WTC11 (cell line): ENCODE measurements at regions not wholly inside any gene's neighbourhood (a gene's known extent, or its start where the extent isn't known, plus 50 kb on each side); places are given as distances from the start of the nearest gene placed in this dataset.

Source experiments
- ATAC-seq: fragments of 200-7000 bp; cut with Tn5 transposase; 2 replicates; pipeline ENCODE4 v1.10.0; 2021; ENCODE audit warnings: mild to moderate bottlenecking, moderate library complexity
- CTCF ChIA-PET: fragments of 300-600 bp; sonication (Branson Sonifier 250); formaldehyde crosslinking; loops from one replicate; lab custom pipeline; 2021; ENCODE audit warnings: antibody characterized with exemption; lab: Charles Lee
- POLR2A ChIA-PET: fragments of 350-600 bp; sonication (Branson Sonifier 250); formaldehyde crosslinking; loops from one replicate; lab custom pipeline; 2021; ENCODE audit warnings: antibody characterized with exemption; lab: Charles Lee
- DNase-seq: peaks from one replicate; pipeline ENCODE4 v3.0.0; 2021; ENCODE audit warnings: low spot score
- H3K27ac Mint-ChIP-seq: 2 replicates; pipeline ENCODE4 v1.8.0; 2021; ENCODE audit warnings: mixed read lengths
- H3K27me3 Mint-ChIP-seq: 2 replicates; pipeline ENCODE4 v1.8.0; 2021; ENCODE audit warnings: low read depth, mild to moderate bottlenecking, moderate library complexity, mixed read lengths
- H3K36me3 Mint-ChIP-seq: 2 replicates; pipeline ENCODE4 v1.8.0; 2021; ENCODE audit warnings: mixed read lengths
- H3K4me1 Mint-ChIP-seq: 2 replicates; pipeline ENCODE4 v1.8.0; 2022; ENCODE audit warnings: mixed read lengths
- H3K4me3 Mint-ChIP-seq: 2 replicates; pipeline ENCODE4 v1.8.0; 2021; ENCODE audit warnings: mild to moderate bottlenecking, moderate library complexity, mixed read lengths
- H3K9me3 Mint-ChIP-seq: 2 replicates; pipeline ENCODE4 v1.8.0; 2021; ENCODE audit warnings: mixed read lengths
- ETV6 ChIP-seq: sonication (generic); formaldehyde crosslinking; IDR thresholded peaks from 2 replicates; pipeline ENCODE4 v1.8.1; 2022; ENCODE audit warnings: mild to moderate bottlenecking, missing genetic modification reagents
- FOXJ3 ChIP-seq: sonication (generic); formaldehyde crosslinking; IDR thresholded peaks from 2 replicates; pipeline ENCODE4 v1.9.0; 2021; ENCODE audit warnings: missing genetic modification reagents, mild to moderate bottlenecking, borderline replicate concordance
- FOXP4 ChIP-seq: sonication (generic); formaldehyde crosslinking; IDR thresholded peaks from 2 replicates; pipeline ENCODE4 v1.8.0; 2022; ENCODE audit warnings: mild to moderate bottlenecking, missing genetic modification reagents
- GRHL2 ChIP-seq: fragments of 250-450 bp; sonication (Bioruptor Pico); IDR thresholded peaks from 2 replicates; pipeline ENCODE4 v1.8.0; 2022; ENCODE audit warnings: mild to moderate bottlenecking, moderate library complexity; ENCODE audit not compliant: insufficient replicate concordance, severe bottlenecking
- IRF2 ChIP-seq: sonication (generic); formaldehyde crosslinking; IDR thresholded peaks from 2 replicates; pipeline ENCODE4 v1.8.0; 2022; ENCODE audit warnings: low read depth, missing genetic modification reagents, borderline replicate concordance
- OVOL2 ChIP-seq: fragments of 250-450 bp; sonication (Bioruptor Pico); IDR thresholded peaks from 2 replicates; pipeline ENCODE4 v1.9.0; 2021; ENCODE audit warnings: mild to moderate bottlenecking, borderline replicate concordance
- RELA ChIP-seq: sonication (generic); formaldehyde crosslinking; IDR thresholded peaks from 2 replicates; pipeline ENCODE4 v1.8.1; 2022; ENCODE audit warnings: missing genetic modification reagents, mild to moderate bottlenecking, borderline replicate concordance
- SOX15 ChIP-seq: fragments of 250-450 bp; sonication (Bioruptor Pico); IDR thresholded peaks from 2 replicates; pipeline ENCODE4 v1.9.0; 2021; ENCODE audit warnings: mild to moderate bottlenecking
- TP53 ChIP-seq: sonication (generic); formaldehyde crosslinking; IDR thresholded peaks from 2 replicates; pipeline ENCODE4 v1.8.1; 2023; ENCODE audit warnings: mild to moderate bottlenecking, missing genetic modification reagents
- ZNF219 ChIP-seq: sonication (generic); formaldehyde crosslinking; IDR thresholded peaks from 2 replicates; pipeline ENCODE4 v1.8.0; 2023; ENCODE audit warnings: missing genetic modification reagents, mild to moderate bottlenecking, borderline replicate concordance
- ZNF317 ChIP-seq: sonication (generic); formaldehyde crosslinking; IDR thresholded peaks from 2 replicates; pipeline ENCODE4 v1.8.1; 2023; ENCODE audit warnings: low read depth, mild to moderate bottlenecking, moderate library complexity, missing genetic modification reagents, borderline replicate concordance
- ZNF416 ChIP-seq: fragments of 250-450 bp; sonication (Bioruptor Pico); IDR thresholded peaks from 2 replicates; pipeline ENCODE4 v1.9.0; 2021; ENCODE audit warnings: mild to moderate bottlenecking, inconsistent platforms
- ZNF425 ChIP-seq: fragments of 250-450 bp; sonication (Bioruptor Pico); conservative IDR thresholded peaks from 2 replicates; pipeline ENCODE4 v1.9.0; 2021; ENCODE audit warnings: mild to moderate bottlenecking
- ZSCAN18 ChIP-seq: fragments of 250-450 bp; sonication (Bioruptor Pico); IDR thresholded peaks from 2 replicates; pipeline ENCODE4 v2.1.2; 2022; ENCODE audit warnings: mild to moderate bottlenecking, moderate library complexity
- TF ChIP-seq, protein P1 (sequence below): sonication (generic); formaldehyde crosslinking; IDR thresholded peaks from 2 replicates; pipeline ENCODE4 v1.8.1; 2023; ENCODE audit warnings: mild to moderate bottlenecking, missing genetic modification reagents, moderate library complexity
- TF ChIP-seq, protein P2 (sequence below): sonication (generic); formaldehyde crosslinking; IDR thresholded peaks from 2 replicates; pipeline ENCODE4 v1.8.1; 2022; ENCODE audit warnings: low read depth, mild to moderate bottlenecking, moderate library complexity, missing genetic modification reagents, borderline replicate concordance

GRCh38 chr18:28511413-28511821, 334.5 kb upstream of the CDH2 start:
- ATAC-seq (no peak), DNase-seq (no peak)
- POLR2A ChIA-PET, result no interaction called here
- TF ChIP-seq RELA (CRISPR knock-in tag) (no peak), ZNF425 (no peak), FOXP4 (CRISPR knock-in tag) (no peak), IRF2 (CRISPR knock-in tag) (no peak), ZNF317 (CRISPR knock-in tag) (no peak), ETV6 (CRISPR knock-in tag) (no peak), FOXJ3 (CRISPR knock-in tag) (no peak), ZNF416 (no peak), OVOL2 (no peak)
- TF ChIP-seq, protein P1, sequence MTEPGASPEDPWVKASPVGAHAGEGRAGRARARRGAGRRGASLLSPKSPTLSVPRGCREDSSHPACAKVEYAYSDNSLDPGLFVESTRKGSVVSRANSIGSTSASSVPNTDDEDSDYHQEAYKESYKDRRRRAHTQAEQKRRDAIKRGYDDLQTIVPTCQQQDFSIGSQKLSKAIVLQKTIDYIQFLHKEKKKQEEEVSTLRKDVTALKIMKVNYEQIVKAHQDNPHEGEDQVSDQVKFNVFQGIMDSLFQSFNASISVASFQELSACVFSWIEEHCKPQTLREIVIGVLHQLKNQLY (CRISPR knock-in tag), result no peak
- TF ChIP-seq, protein P2, sequence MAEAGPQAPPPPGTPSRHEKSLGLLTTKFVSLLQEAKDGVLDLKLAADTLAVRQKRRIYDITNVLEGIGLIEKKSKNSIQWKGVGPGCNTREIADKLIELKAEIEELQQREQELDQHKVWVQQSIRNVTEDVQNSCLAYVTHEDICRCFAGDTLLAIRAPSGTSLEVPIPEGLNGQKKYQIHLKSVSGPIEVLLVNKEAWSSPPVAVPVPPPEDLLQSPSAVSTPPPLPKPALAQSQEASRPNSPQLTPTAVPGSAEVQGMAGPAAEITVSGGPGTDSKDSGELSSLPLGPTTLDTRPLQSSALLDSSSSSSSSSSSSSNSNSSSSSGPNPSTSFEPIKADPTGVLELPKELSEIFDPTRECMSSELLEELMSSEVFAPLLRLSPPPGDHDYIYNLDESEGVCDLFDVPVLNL (CRISPR knock-in tag), result no peak
- H3K27me3 Mint-ChIP-seq, result no peaks in the 10 kb centered on the region
- no peak overlapping the region for H3K4me3 Mint-ChIP-seq
- no peaks in the 10 kb centered on the region for H3K36me3 Mint-ChIP-seq
- H3K27ac Mint-ChIP-seq, result no peak overlapping the region
- 0 out of 2 replicates have a peak, but pooled peaks cover 4% of the 10 kb centered on the region for H3K4me1 Mint-ChIP-seq
- no peaks in the 10 kb centered on the region for H3K9me3 Mint-ChIP-seq
- CTCF ChIA-PET, result no interaction called here

- Mint-ChIP-seq H3K36me3 (no peaks in the 10 kb centered on the region), H3K9me3 (no peaks in the 10 kb centered on the region), H3K4me1 (0 out of 2 replicates have a peak, but pooled peaks cover 4% of the 10 kb centered on the region)
- DNase-seq, result no peak
- CTCF ChIA-PET, result no interaction called here
- TF ChIP-seq ZNF219 (CRISPR knock-in tag) (no peak), ZSCAN18 (CRISPR knock-in tag) (no peak), GRHL2 (CRISPR knock-in tag) (no peak), TP53 (CRISPR knock-in tag) (no peak), IRF2 (CRISPR knock-in tag) (no peak), ZNF425 (no peak), SOX15 (CRISPR knock-in tag) (no peak)
- TF ChIP-seq, all 79 proteins: peak for 0
- POLR2A ChIA-PET, result no interaction called here
- no peak for ATAC-seq
- Mint-ChIP-seq H3K4me3 (no peak overlapping the region), H3K27ac (no peak overlapping the region), H3K27me3 (no peaks in the 10 kb centered on the region)
Observed at GRCh38 chr18:28510210-28510609, 333.3 kb upstream of the CDH2 start.
